ENCODE measurements at regions not wholly inside any gene's neighbourhood (a gene's known extent, or its start where the extent isn't known, plus 50 kb on each side); places are given as distances from the start of the nearest gene placed in this dataset.
"Not testable (repeated sequence)": the region's sequence is repeated elsewhere in the genome, so short reads cannot be mapped to it uniquely, and the experiment has no call there.

GRCh38 chr3:128545120-128545752, 52.2 kb upstream of the GATA2 start:
- no peak for TF ChIP-seq CTCF (IDR thresholded peaks at IDR 0.05)
- DNase-seq (ENCODE audit: low spot score in 2 of 2), result no peak
- no peak overlapping the region for H3K4me3 ChIP-seq
- intact Hi-C loops (cut with DNase I), result no loop called here
- H3K4me1 ChIP-seq, result no peaks in the 10 kb centered on the region
- no peak overlapping the region for H3K27ac ChIP-seq
- H3K27me3 ChIP-seq, result no peaks in the 10 kb centered on the region
- H3K9me3 ChIP-seq, result peaks cover 0 to 5% of the 10 kb centered on the region in 2 donors
- no peaks in the 10 kb centered on the region for H3K36me3 ChIP-seq

GRCh38 chr3:128544190-128544589, 51.2 kb upstream of the GATA2 start:
- Histone ChIP-seq H3K9me3 (peaks cover 0 to 5% of the 10 kb centered on the region in 2 donors), H3K4me1 (no peaks in the 10 kb centered on the region), H3K27me3 (no peaks in the 10 kb centered on the region), H3K4me3 (no peak overlapping the region), H3K36me3 (no peaks in the 10 kb centered on the region), H3K27ac (no peak overlapping the region)
- intact Hi-C loops (cut with DNase I), result no loop called here
- TF ChIP-seq CTCF (IDR thresholded peaks at IDR 0.05), result no peak
- DNase-seq (ENCODE audit: low spot score in 2 of 2), result no peak

GRCh38 chr3:128543570-128544174, 50.7 kb upstream of the GATA2 start:
- intact Hi-C loops (cut with DNase I); H3K9me3 ChIP-seq; H3K4me3 ChIP-seq; H3K4me1 ChIP-seq; DNase-seq (ENCODE audit: low spot score in 2 of 2); H3K27me3 ChIP-seq; H3K36me3 ChIP-seq; H3K27ac ChIP-seq: not testable (repeated sequence)
